Panc1 (cell line): ENCODE measurements at regions not wholly inside any gene's neighbourhood (a gene's known extent, or its start where the extent isn't known, plus 50 kb on each side); places are given as distances from the start of the nearest gene placed in this dataset.

ENCODE experiments used
- ATAC-seq: fragments of 200-7000 bp; cut with Tn5 transposase; 2 replicates; pipeline ENCODE4 v1.9.1; 2020; ENCODE audit warnings: mild to moderate bottlenecking, moderate library complexity
- BruUV-seq: library from RNA; stranded (reverse); fragments of 400-500 nt; replicated peaks from 2 replicates; lab custom pipeline; 2021; lab: Mats Ljungman, UMichigan
- CTCF ChIA-PET: fragments of 300-600 bp; sonication (Branson Sonifier 250); formaldehyde crosslinking; loops from one replicate; lab custom pipeline; 2022; ENCODE audit warnings: antibody characterized with exemption; lab: Charles Lee
- POLR2A ChIA-PET: fragments of 300-600 bp; sonication (Branson Sonifier 250); formaldehyde crosslinking; loops from one replicate; lab custom pipeline; 2022; ENCODE audit warnings: antibody characterized with exemption; lab: Charles Lee
- DNase-seq: peaks from one replicate; pipeline ENCODE4 v3.0.0-alpha.2; 2010; ENCODE audit warnings: low read depth, low spot score
- H3K27ac ChIP-seq: 2 replicates; pipeline ENCODE4 v1.5.1; 2011; ENCODE audit warnings: mild to moderate bottlenecking, low read length, inconsistent platforms
- H3K27me3 ChIP-seq: fragments of 200-500 bp; sonication (Bioruptor generic); 2 replicates; pipeline ENCODE4 v1.6.0; 2014; ENCODE audit warnings: low read length, inconsistent platforms; ENCODE audit not compliant: control insufficient read depth, insufficient read depth
- H3K36me3 ChIP-seq: fragments of 200-500 bp; sonication (Bioruptor generic); 2 replicates; pipeline ENCODE4 v1.5.1; 2014; ENCODE audit warnings: inconsistent platforms, mild to moderate bottlenecking, low read length, moderate library complexity; ENCODE audit not compliant: control insufficient read depth, insufficient read depth
- H3K4me1 ChIP-seq: 2 replicates; pipeline ENCODE4 v1.5.1; 2011; ENCODE audit warnings: inconsistent platforms, mild to moderate bottlenecking, low read length, moderate library complexity; ENCODE audit not compliant: control insufficient read depth, insufficient read depth
- H3K4me3 ChIP-seq, 2 experiments: 2 replicates each; pipeline ENCODE4 v1.5.1; 2011 to 2012; ENCODE audit warnings: low read depth in 2 of 2, low read length in 2 of 2, mild to moderate bottlenecking in 2 of 2, inconsistent platforms in 1 of 2, moderate library complexity in 1 of 2
- H3K9me3 ChIP-seq: fragments of 200-500 bp; sonication (Bioruptor generic); 2 replicates; pipeline ENCODE4 v1.5.1; 2014; ENCODE audit warnings: low read depth, mild to moderate bottlenecking, inconsistent platforms, low read length, moderate library complexity; ENCODE audit not compliant: control insufficient read depth, insufficient read depth
- CTCF ChIP-seq: fragments of 450-650 bp; IDR thresholded peaks from 2 replicates; pipeline ENCODE4 v1.5.1; 2017; ENCODE audit warnings: mild to moderate bottlenecking
- POLR2AphosphoS5 ChIP-seq: IDR thresholded peaks from 2 replicates; pipeline ENCODE4 v1.6.1; 2012; ENCODE audit warnings: mild to moderate bottlenecking, low read depth, low read length, moderate library complexity
- SIN3A ChIP-seq: IDR thresholded peaks from 2 replicates; pipeline ENCODE4 v1.6.1; 2012; ENCODE audit warnings: low read depth, mild to moderate bottlenecking, low read length, moderate library complexity, borderline replicate concordance; ENCODE audit not compliant: insufficient read depth
- TCF7L2 ChIP-seq: IDR thresholded peaks from 2 replicates; pipeline ENCODE4 v1.6.1; 2011; ENCODE audit warnings: mild to moderate bottlenecking, low read depth, low read length, inconsistent platforms
- in situ Hi-C: cut with HindIII; loops from 2 replicates; pipeline ENCODE4 v1.10.0; 2016; ENCODE audit warnings: low sequenced_read_pairs, low pct_unique_long_range_greater_than_20kb
- intact Hi-C: fragments of 100-400 bp; cut with micrococcal nuclease; formaldehyde crosslinking; loops from one replicate; pipeline ENCODE4 v1.10.0; 2022; ENCODE audit not compliant: unreplicated experiment
- TF ChIP-seq, protein P1 (sequence below), 2 experiments: IDR thresholded peaks; 2 replicates each; pipeline ENCODE4 v1.6.1; 2011 to 2012; ENCODE audit warnings: low read depth in 2 of 2, control low read depth in 1 of 2, low read length in 1 of 2, mild to moderate bottlenecking in 1 of 2, moderate library complexity in 1 of 2; ENCODE audit not compliant: insufficient read depth in 1 of 2

DNA sequence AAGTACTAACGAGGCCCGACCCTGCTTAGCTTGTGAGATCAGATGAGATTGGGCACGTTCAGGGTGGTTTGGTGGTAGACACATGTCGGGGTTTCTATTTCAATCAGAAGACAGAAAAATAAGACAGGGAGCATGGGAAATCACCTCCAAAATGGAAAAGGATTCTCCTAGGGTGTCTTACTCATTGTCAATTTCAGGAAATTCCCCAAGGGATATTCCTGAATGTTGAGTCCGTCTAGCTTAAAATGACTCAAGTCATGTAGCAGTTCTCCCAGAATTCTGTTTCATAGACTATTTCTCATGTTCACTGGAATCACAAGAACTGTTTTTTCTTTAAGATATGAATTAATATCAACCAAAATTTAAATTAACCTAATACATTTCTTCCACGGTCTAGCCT is 380.1 kb downstream of the EFNB2 start:
- no peak overlapping the region for H3K27ac ChIP-seq

DNA sequence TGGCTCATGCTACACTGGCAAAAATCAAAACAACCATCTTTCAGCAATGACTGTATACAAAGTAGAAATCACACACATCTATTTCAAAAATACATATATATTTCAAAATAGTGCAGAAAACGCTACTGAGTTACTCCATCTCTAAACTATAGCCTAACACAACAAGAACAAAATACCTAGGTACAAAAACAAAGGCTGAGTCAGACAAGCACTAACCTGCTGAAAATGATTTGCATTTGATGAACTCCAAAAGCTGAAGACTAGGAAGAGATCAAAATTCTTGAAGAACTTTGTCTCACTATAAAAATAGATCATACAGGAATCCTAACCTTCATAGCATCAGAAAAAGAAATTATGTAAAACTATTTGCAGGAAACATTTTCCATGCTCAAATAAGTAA is 381.6 kb downstream of the EFNB2 start:
- no peak overlapping the region for H3K4me3 ChIP-seq
- no peak overlapping the region for H3K27ac ChIP-seq
- TF ChIP-seq CTCF, result no peak
- no TSS peak for BruUV-seq
- no peak for DNase-seq
- in situ Hi-C loops, result no loop called here
- H3K36me3 ChIP-seq, result no peaks in the 10 kb centered on the region
- no peaks in the 10 kb centered on the region for H3K9me3 ChIP-seq
- intact Hi-C loops, result no loop called here
- ChIA-PET CTCF (no interaction called here), POLR2A (no interaction called here)
- ATAC-seq, result no peak
- H3K27me3 ChIP-seq, result no peaks in the 10 kb centered on the region
- no peaks in the 10 kb centered on the region for H3K4me1 ChIP-seq

More for the DNA sequence above, 380.1 kb downstream of the EFNB2 start:
- POLR2A ChIA-PET, result no interaction called here
- H3K9me3 ChIP-seq, result no peaks in the 10 kb centered on the region
- H3K36me3 ChIP-seq, result no peaks in the 10 kb centered on the region
- no TSS peak for BruUV-seq
- no peak for DNase-seq
- H3K27me3 ChIP-seq, result no peaks in the 10 kb centered on the region
- intact Hi-C loops (no loop called here), in situ Hi-C loops (no loop called here)
- H3K4me3 ChIP-seq, result no peak overlapping the region
- CTCF ChIA-PET, result no interaction called here
- TF ChIP-seq TCF7L2, result no peak
- no peak for TF ChIP-seq POLR2AphosphoS5
- TF ChIP-seq, protein P1, sequence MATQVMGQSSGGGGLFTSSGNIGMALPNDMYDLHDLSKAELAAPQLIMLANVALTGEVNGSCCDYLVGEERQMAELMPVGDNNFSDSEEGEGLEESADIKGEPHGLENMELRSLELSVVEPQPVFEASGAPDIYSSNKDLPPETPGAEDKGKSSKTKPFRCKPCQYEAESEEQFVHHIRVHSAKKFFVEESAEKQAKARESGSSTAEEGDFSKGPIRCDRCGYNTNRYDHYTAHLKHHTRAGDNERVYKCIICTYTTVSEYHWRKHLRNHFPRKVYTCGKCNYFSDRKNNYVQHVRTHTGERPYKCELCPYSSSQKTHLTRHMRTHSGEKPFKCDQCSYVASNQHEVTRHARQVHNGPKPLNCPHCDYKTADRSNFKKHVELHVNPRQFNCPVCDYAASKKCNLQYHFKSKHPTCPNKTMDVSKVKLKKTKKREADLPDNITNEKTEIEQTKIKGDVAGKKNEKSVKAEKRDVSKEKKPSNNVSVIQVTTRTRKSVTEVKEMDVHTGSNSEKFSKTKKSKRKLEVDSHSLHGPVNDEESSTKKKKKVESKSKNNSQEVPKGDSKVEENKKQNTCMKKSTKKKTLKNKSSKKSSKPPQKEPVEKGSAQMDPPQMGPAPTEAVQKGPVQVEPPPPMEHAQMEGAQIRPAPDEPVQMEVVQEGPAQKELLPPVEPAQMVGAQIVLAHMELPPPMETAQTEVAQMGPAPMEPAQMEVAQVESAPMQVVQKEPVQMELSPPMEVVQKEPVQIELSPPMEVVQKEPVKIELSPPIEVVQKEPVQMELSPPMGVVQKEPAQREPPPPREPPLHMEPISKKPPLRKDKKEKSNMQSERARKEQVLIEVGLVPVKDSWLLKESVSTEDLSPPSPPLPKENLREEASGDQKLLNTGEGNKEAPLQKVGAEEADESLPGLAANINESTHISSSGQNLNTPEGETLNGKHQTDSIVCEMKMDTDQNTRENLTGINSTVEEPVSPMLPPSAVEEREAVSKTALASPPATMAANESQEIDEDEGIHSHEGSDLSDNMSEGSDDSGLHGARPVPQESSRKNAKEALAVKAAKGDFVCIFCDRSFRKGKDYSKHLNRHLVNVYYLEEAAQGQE (IDR thresholded peaks at IDR 0.05; ENCODE audit: insufficient read depth in 1 of 2, low read depth in 2 of 2, low read length in 1 of 2), result no peak
- no peak for TF ChIP-seq CTCF
- no peak for TF ChIP-seq SIN3A
- H3K4me1 ChIP-seq, result no peaks in the 10 kb centered on the region
- no peak for ATAC-seq

GRCh38 chr13:106153041-106153440 is 382.4 kb downstream of the EFNB2 start:
- ATAC-seq (no peak), DNase-seq (no peak)
- CTCF ChIA-PET, result no interaction called here
- no peaks in the 10 kb centered on the region for H3K27me3 ChIP-seq
- H3K9me3 ChIP-seq, result no peaks in the 10 kb centered on the region
- POLR2A ChIA-PET, result no interaction called here
- BruUV-seq, result no TSS peak
- H3K4me1 ChIP-seq, result no peaks in the 10 kb centered on the region
- no peak overlapping the region for H3K4me3 ChIP-seq
- in situ Hi-C loops (no loop called here), intact Hi-C loops (no loop called here)
- TF ChIP-seq, protein P1 (IDR thresholded peaks at IDR 0.05; ENCODE audit: insufficient read depth in 1 of 2, low read depth in 2 of 2, low read length in 1 of 2), result no peak
- no peak for TF ChIP-seq TCF7L2
- TF ChIP-seq POLR2AphosphoS5, result no peak
- TF ChIP-seq CTCF, result no peak
- no peak for TF ChIP-seq SIN3A
- H3K27ac ChIP-seq, result no peak overlapping the region
- no peaks in the 10 kb centered on the region for H3K36me3 ChIP-seq
